Astrocyte (in vitro differentiated cells and primary cell): ENCODE measurements at regions not wholly inside any gene's neighbourhood (a gene's known extent, or its start where the extent isn't known, plus 50 kb on each side); places are given as distances from the start of the nearest gene placed in this dataset.

ENCODE experiments used
- DNase-seq: peaks from one replicate; pipeline ENCODE4 v3.0.0-alpha.2; 2010; ENCODE audit warnings: low read depth
- FAIRE-seq: peaks from 2 replicates; lab custom pipeline; 2011; peaks lifted over from hg19 to GRCh38; lab: Jason Lieb, UNC
- H2AFZ ChIP-seq: 2 replicates; pipeline ENCODE4 v1.6.0; 2012; ENCODE audit warnings: low read depth, low read length, inconsistent platforms
- H3K27ac ChIP-seq: 2 replicates; pipeline ENCODE4 v1.5.1; 2011; ENCODE audit warnings: low read depth, low read length, inconsistent platforms
- H3K27me3 ChIP-seq: 2 replicates; pipeline ENCODE4 v1.6.0; 2011; ENCODE audit warnings: low read length, inconsistent platforms; ENCODE audit not compliant: insufficient read depth
- H3K36me3 ChIP-seq: 2 replicates; pipeline ENCODE4 v1.5.1; 2011; ENCODE audit warnings: low read length, inconsistent platforms; ENCODE audit not compliant: insufficient read depth
- H3K4me1 ChIP-seq: 2 replicates; pipeline ENCODE4 v1.5.1; 2011; ENCODE audit warnings: low read length, inconsistent platforms; ENCODE audit not compliant: insufficient read depth
- H3K4me2 ChIP-seq: 2 replicates; pipeline ENCODE4 v1.6.0; 2012; ENCODE audit warnings: low read length, inconsistent platforms
- H3K4me3 ChIP-seq: 2 replicates; pipeline ENCODE4 v1.5.1; 2011; ENCODE audit warnings: low read depth, mild to moderate bottlenecking, low read length, inconsistent platforms; ENCODE audit not compliant: insufficient read depth
- H3K79me2 ChIP-seq: 2 replicates; pipeline ENCODE4 v1.6.0; 2012; ENCODE audit warnings: mild to moderate bottlenecking, low read length, inconsistent platforms; ENCODE audit not compliant: insufficient read depth
- H3K9ac ChIP-seq: 2 replicates; pipeline ENCODE4 v1.6.0; 2012; ENCODE audit warnings: mild to moderate bottlenecking, low read length, inconsistent platforms
- H3K9me3 ChIP-seq: 2 replicates; pipeline ENCODE4 v1.5.1; 2012; ENCODE audit warnings: low read depth, mild to moderate bottlenecking, low read length, inconsistent platforms; ENCODE audit not compliant: insufficient read depth
- H4K20me1 ChIP-seq: 2 replicates; pipeline ENCODE4 v1.6.0; 2012; ENCODE audit warnings: low read length, inconsistent platforms; ENCODE audit not compliant: insufficient read depth
- H3K27ac Mint-ChIP-seq: one replicate; pipeline ENCODE4 v1.8.0; 2021; ENCODE audit warnings: mild to moderate bottlenecking, mixed read lengths; ENCODE audit not compliant: unreplicated experiment
- H3K27me3 Mint-ChIP-seq: one replicate; pipeline ENCODE4 v1.8.0; 2021; ENCODE audit warnings: low read depth, mixed read lengths; ENCODE audit not compliant: unreplicated experiment
- H3K36me3 Mint-ChIP-seq: one replicate; pipeline ENCODE4 v1.8.0; 2021; ENCODE audit warnings: low read depth, mixed read lengths; ENCODE audit not compliant: unreplicated experiment
- H3K4me1 Mint-ChIP-seq: one replicate; pipeline ENCODE4 v1.8.0; 2021; ENCODE audit warnings: low read depth, mixed read lengths; ENCODE audit not compliant: unreplicated experiment
- H3K4me3 Mint-ChIP-seq: one replicate; pipeline ENCODE4 v1.8.0; 2021; ENCODE audit warnings: mild to moderate bottlenecking, moderate library complexity, mixed read lengths; ENCODE audit not compliant: unreplicated experiment
- H3K9me3 Mint-ChIP-seq: one replicate; pipeline ENCODE4 v1.8.0; 2021; ENCODE audit warnings: mild to moderate bottlenecking, mixed read lengths; ENCODE audit not compliant: unreplicated experiment
- CTCF ChIP-seq: IDR thresholded peaks from 2 replicates; pipeline ENCODE4 v1.5.1; 2011; ENCODE audit warnings: low read depth, mild to moderate bottlenecking, inconsistent platforms, low read length, moderate library complexity; ENCODE audit not compliant: insufficient read depth
- EZH2 ChIP-seq: IDR thresholded peaks from 2 replicates; pipeline ENCODE4 v1.6.1; 2012; ENCODE audit warnings: mild to moderate bottlenecking, low read length, inconsistent platforms; ENCODE audit not compliant: insufficient read depth

GRCh38 chr9:103627731-103628130 lies 466.4 kb upstream of the SMC2 start:
- Mint-ChIP-seq H3K4me3 (no peak overlapping the region), H3K36me3 (no peaks in the 10 kb centered on the region), H3K4me1 (no peaks in the 10 kb centered on the region), H3K9me3 (peaks cover 4% of the 10 kb centered on the region), H3K27ac (no peak overlapping the region), H3K27me3 (no peaks in the 10 kb centered on the region)
- H3K9me3 ChIP-seq, result no peaks in the 10 kb centered on the region
- H3K79me2 ChIP-seq, result no peaks in the 10 kb centered on the region
- H3K36me3 ChIP-seq, result no peaks in the 10 kb centered on the region
- FAIRE-seq (no peak), DNase-seq (no peak)
- H3K27ac ChIP-seq, result no peak overlapping the region
- H4K20me1 ChIP-seq, result no peaks in the 10 kb centered on the region
- H3K9ac ChIP-seq, result no peak overlapping the region
- no peak overlapping the region for H2AFZ ChIP-seq
- H3K4me2 ChIP-seq, result no peak overlapping the region
- H3K4me3 ChIP-seq, result no peak overlapping the region
- H3K27me3 ChIP-seq, result no peaks in the 10 kb centered on the region
- TF ChIP-seq CTCF, result no peak
- TF ChIP-seq EZH2, result no peak
- no peaks in the 10 kb centered on the region for H3K4me1 ChIP-seq

- no peak overlapping the region for H3K27ac ChIP-seq
- H4K20me1 ChIP-seq, result no peaks in the 10 kb centered on the region
- FAIRE-seq, result no peak
- DNase-seq, result no peak
- Mint-ChIP-seq H3K27ac (no peak overlapping the region), H3K27me3 (no peaks in the 10 kb centered on the region), H3K4me3 (no peak overlapping the region), H3K4me1 (no peaks in the 10 kb centered on the region), H3K9me3 (peaks cover 3% of the 10 kb centered on the region), H3K36me3 (no peaks in the 10 kb centered on the region)
- no peak for TF ChIP-seq CTCF
- no peak for TF ChIP-seq EZH2
- H3K9me3 ChIP-seq, result no peaks in the 10 kb centered on the region
- no peak overlapping the region for H3K9ac ChIP-seq
- H3K36me3 ChIP-seq, result no peaks in the 10 kb centered on the region
- H3K79me2 ChIP-seq, result no peaks in the 10 kb centered on the region
- no peaks in the 10 kb centered on the region for H3K27me3 ChIP-seq
- no peaks in the 10 kb centered on the region for H3K4me1 ChIP-seq
- H2AFZ ChIP-seq, result no peak overlapping the region
- no peak overlapping the region for H3K4me2 ChIP-seq
- no peak overlapping the region for H3K4me3 ChIP-seq
Observed at GRCh38 chr9:103649086-103649485, 445.0 kb upstream of the SMC2 start.

- Histone ChIP-seq H3K4me3 (no peak overlapping the region), H2AFZ (no peak overlapping the region), H3K9me3 (peaks cover 2% of the 10 kb centered on the region), H4K20me1 (no peaks in the 10 kb centered on the region), H3K36me3 (no peaks in the 10 kb centered on the region), H3K4me1 (no peaks in the 10 kb centered on the region), H3K27ac (no peak overlapping the region), H3K79me2 (no peaks in the 10 kb centered on the region), H3K4me2 (no peak overlapping the region), H3K27me3 (no peaks in the 10 kb centered on the region), H3K9ac (no peak overlapping the region)
- H3K27ac Mint-ChIP-seq, result no peak overlapping the region
- H3K9me3 Mint-ChIP-seq, result peaks cover 7% of the 10 kb centered on the region
- no peaks in the 10 kb centered on the region for H3K36me3 Mint-ChIP-seq
- no peak for DNase-seq
- no peak for TF ChIP-seq EZH2
- no peak for TF ChIP-seq CTCF
- no peak for FAIRE-seq
- no peaks in the 10 kb centered on the region for H3K4me1 Mint-ChIP-seq
- H3K4me3 Mint-ChIP-seq, result no peak overlapping the region
- no peaks in the 10 kb centered on the region for H3K27me3 Mint-ChIP-seq
Observed at GRCh38 chr9:103658156-103658555, 436.0 kb upstream of the SMC2 start.
